K562 (cell line): ENCODE measurements at regions not wholly inside any gene's neighbourhood (a gene's known extent, or its start where the extent isn't known, plus 50 kb on each side); places are given as distances from the start of the nearest gene placed in this dataset.

Experiments
- ATF7 ChIP-seq: fragments of 450-650 bp; IDR thresholded peaks from 2 replicates; pipeline ENCODE4 v1.7.1; 2014; ENCODE audit warnings: mild to moderate bottlenecking, moderate library complexity
- DPF2 ChIP-seq: fragments of 450-650 bp; IDR thresholded peaks from 2 replicates; pipeline ENCODE4 v1.6.1; 2016
- ELF1 ChIP-seq: fragments of 200-800 bp; sonication (Bioruptor generic); IDR thresholded peaks from 2 replicates; pipeline ENCODE4 v1.6.1; 2016; ENCODE audit warnings: missing genetic modification characterization, missing compliant biosample characterization
- HCFC1 ChIP-seq: IDR thresholded peaks from 2 replicates; pipeline ENCODE4 v1.6.1; 2012; ENCODE audit warnings: low read depth, low read length, improper control_type of control experiment
- HDGF ChIP-seq: fragments of 450-650 bp; IDR thresholded peaks from 2 replicates; pipeline ENCODE4 v1.6.1; 2016
- MAZ ChIP-seq, 2 experiments: fragments of 450-650 bp in 1 of 2; sonication (generic) in 1 of 2; formaldehyde crosslinking; IDR thresholded peaks in 1 of 2; conservative IDR thresholded peaks in 1 of 2; 2 replicates each; pipeline versions ENCODE4 v1.4.0 to v1.5.0; 2020; ENCODE audit warnings: mild to moderate bottlenecking in 1 of 2, missing genetic modification reagents in 1 of 2
- MECOM ChIP-seq: fragments of 250-450 bp; sonication (Bioruptor Pico); IDR thresholded peaks from 2 replicates; pipeline ENCODE4 v1.8.0; 2022; ENCODE audit warnings: inconsistent platforms
- NFE2L1 ChIP-seq: fragments of 450-650 bp; IDR thresholded peaks from 2 replicates; pipeline ENCODE4 v1.6.1; 2016; ENCODE audit warnings: missing genetic modification characterization, low read depth, mild to moderate bottlenecking, missing compliant biosample characterization, moderate library complexity, borderline replicate concordance
- POLR2B ChIP-seq: fragments of 450-650 bp; IDR thresholded peaks from 2 replicates; pipeline ENCODE4 v1.6.1; 2018; ENCODE audit warnings: low read depth; ENCODE audit not compliant: partially characterized antibody
- RAD21 ChIP-seq, 2 experiments: fragments of 250-450 bp in 1 of 2; fragments of 450-650 bp in 1 of 2; sonication (Bioruptor Pico) in 1 of 2; formaldehyde crosslinking in 1 of 2; IDR thresholded peaks in 1 of 2; conservative IDR thresholded peaks in 1 of 2; 2 replicates each; pipeline versions ENCODE4 v1.4.0 to v1.8.0; 2020 to 2022; ENCODE audit warnings: mild to moderate bottlenecking in 2 of 2, moderate library complexity in 1 of 2
- STAT5B ChIP-seq: fragments of 250-450 bp; sonication (Bioruptor Pico); IDR thresholded peaks from 2 replicates; pipeline ENCODE4 v1.8.0; 2021; ENCODE audit warnings: mild to moderate bottlenecking, inconsistent platforms
- TBL1XR1 ChIP-seq, 2 experiments: IDR thresholded peaks; 2 replicates each; pipeline ENCODE4 v1.6.1; 2012; ENCODE audit warnings: improper control_type of control experiment in 2 of 2, low read length in 2 of 2, mild to moderate bottlenecking in 1 of 2
- ZSCAN32 ChIP-seq: fragments of 450-650 bp; formaldehyde crosslinking; IDR thresholded peaks from 2 replicates; pipeline ENCODE4 v1.4.0; 2020; ENCODE audit warnings: mild to moderate bottlenecking, moderate library complexity
- ZZZ3 ChIP-seq: fragments of 450-650 bp; IDR thresholded peaks from 2 replicates; pipeline ENCODE4 v1.6.1; 2016; ENCODE audit warnings: antibody characterized with exemption, mild to moderate bottlenecking, moderate library complexity
- TF ChIP-seq, protein P1 (sequence below): IDR thresholded peaks from 2 replicates; pipeline ENCODE4 v1.6.1; 2011; ENCODE audit warnings: borderline replicate concordance, low read depth, mild to moderate bottlenecking, moderate library complexity, low read length; ENCODE audit not compliant: insufficient read depth, poor library complexity, severe bottlenecking
- TF ChIP-seq, protein P2 (sequence below): sonication (generic); formaldehyde crosslinking; IDR thresholded peaks from 2 replicates; pipeline ENCODE4 v1.8.1; 2023; ENCODE audit warnings: mild to moderate bottlenecking, missing genetic modification reagents, moderate library complexity
- TF ChIP-seq, protein P3 (sequence below), 2 experiments: fragments of 450-650 bp; IDR thresholded peaks; 2 replicates each; pipeline ENCODE4 v1.6.1; 2018; ENCODE audit warnings: mild to moderate bottlenecking in 2 of 2, low read depth in 1 of 2; ENCODE audit not compliant: partially characterized antibody in 2 of 2

DNA sequence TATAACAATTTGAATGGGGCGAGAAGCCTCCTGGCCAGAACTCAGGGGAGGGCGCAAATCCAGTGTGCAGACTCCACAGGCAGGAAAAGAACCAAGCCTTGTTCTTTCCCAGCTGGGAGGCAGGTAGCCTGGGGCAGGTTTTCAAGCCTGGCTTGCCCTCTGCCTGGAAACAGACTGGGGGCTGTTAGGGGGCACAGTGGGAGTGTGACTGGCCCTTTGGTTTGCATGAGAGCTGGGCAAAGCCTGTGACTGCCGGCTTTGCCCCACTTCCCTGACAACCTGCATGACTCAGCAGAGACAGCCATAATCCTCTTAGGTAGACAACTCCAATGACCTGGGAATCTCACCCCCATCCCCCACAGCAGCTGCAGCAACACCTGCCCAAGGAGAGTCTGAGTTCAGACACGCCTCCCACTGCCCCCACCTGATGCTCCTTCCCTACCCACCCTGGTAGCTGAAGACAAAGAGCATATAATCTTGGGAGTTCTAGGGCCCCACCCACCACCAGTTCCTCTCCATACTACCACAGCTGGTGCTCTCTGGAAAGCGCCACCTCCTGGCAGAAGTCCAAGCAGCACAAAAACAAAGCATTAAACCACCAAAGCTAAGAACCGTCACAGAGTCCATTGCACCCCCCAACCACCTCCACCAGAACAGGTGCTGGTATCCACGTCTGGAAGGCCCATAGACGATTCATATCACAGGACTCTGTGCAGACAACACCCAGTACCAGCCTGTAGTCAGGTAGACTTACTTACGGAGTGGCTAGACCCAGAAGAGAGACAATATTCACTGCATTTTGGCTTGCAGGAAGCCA is 402.5 kb downstream of the STK39 start (continued):
- TF ChIP-seq ZZZ3 (no peak), HDGF (peak; percentile 76; the same call in 1 of the 2 replicates), TBL1XR1 (IDR thresholded peaks at IDR 0.05; ENCODE audit: low read length in 2 of 2) (no peak), HCFC1 (no peak; the same call in 1 of the 2 replicates), RAD21 (CRISPR knock-in tag; conservative IDR thresholded peaks at IDR 0.05 in 1 of 2, IDR thresholded peaks at IDR 0.05 in 1 of 2) (peak in 1 of 2 experiments; percentile 41; a peak in 2 of 4 replicates), DPF2 (peak; percentile 44; the same call in 1 of the 2 replicates), NFE2L1 (tag) (peak; percentile 75), ATF7 (peak; percentile 26; the same call in 1 of the 2 replicates), POLR2B (no peak), ZSCAN32 (no peak), STAT5B (no peak), MECOM (CRISPR knock-in tag) (no peak), ELF1 (tag) (no peak), MAZ (CRISPR knock-in tag; conservative IDR thresholded peaks at IDR 0.05 in 1 of 2, IDR thresholded peaks at IDR 0.05 in 1 of 2) (peak in 1 of 2 experiments; percentile 48; a peak in 2 of 4 replicates)
- TF ChIP-seq, protein P1, sequence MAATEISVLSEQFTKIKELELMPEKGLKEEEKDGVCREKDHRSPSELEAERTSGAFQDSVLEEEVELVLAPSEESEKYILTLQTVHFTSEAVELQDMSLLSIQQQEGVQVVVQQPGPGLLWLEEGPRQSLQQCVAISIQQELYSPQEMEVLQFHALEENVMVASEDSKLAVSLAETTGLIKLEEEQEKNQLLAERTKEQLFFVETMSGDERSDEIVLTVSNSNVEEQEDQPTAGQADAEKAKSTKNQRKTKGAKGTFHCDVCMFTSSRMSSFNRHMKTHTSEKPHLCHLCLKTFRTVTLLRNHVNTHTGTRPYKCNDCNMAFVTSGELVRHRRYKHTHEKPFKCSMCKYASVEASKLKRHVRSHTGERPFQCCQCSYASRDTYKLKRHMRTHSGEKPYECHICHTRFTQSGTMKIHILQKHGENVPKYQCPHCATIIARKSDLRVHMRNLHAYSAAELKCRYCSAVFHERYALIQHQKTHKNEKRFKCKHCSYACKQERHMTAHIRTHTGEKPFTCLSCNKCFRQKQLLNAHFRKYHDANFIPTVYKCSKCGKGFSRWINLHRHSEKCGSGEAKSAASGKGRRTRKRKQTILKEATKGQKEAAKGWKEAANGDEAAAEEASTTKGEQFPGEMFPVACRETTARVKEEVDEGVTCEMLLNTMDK, result peak; percentile 18
- TF ChIP-seq, protein P2, sequence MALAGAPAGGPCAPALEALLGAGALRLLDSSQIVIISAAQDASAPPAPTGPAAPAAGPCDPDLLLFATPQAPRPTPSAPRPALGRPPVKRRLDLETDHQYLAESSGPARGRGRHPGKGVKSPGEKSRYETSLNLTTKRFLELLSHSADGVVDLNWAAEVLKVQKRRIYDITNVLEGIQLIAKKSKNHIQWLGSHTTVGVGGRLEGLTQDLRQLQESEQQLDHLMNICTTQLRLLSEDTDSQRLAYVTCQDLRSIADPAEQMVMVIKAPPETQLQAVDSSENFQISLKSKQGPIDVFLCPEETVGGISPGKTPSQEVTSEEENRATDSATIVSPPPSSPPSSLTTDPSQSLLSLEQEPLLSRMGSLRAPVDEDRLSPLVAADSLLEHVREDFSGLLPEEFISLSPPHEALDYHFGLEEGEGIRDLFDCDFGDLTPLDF (CRISPR knock-in tag), result no peak
- TF ChIP-seq, protein P3, sequence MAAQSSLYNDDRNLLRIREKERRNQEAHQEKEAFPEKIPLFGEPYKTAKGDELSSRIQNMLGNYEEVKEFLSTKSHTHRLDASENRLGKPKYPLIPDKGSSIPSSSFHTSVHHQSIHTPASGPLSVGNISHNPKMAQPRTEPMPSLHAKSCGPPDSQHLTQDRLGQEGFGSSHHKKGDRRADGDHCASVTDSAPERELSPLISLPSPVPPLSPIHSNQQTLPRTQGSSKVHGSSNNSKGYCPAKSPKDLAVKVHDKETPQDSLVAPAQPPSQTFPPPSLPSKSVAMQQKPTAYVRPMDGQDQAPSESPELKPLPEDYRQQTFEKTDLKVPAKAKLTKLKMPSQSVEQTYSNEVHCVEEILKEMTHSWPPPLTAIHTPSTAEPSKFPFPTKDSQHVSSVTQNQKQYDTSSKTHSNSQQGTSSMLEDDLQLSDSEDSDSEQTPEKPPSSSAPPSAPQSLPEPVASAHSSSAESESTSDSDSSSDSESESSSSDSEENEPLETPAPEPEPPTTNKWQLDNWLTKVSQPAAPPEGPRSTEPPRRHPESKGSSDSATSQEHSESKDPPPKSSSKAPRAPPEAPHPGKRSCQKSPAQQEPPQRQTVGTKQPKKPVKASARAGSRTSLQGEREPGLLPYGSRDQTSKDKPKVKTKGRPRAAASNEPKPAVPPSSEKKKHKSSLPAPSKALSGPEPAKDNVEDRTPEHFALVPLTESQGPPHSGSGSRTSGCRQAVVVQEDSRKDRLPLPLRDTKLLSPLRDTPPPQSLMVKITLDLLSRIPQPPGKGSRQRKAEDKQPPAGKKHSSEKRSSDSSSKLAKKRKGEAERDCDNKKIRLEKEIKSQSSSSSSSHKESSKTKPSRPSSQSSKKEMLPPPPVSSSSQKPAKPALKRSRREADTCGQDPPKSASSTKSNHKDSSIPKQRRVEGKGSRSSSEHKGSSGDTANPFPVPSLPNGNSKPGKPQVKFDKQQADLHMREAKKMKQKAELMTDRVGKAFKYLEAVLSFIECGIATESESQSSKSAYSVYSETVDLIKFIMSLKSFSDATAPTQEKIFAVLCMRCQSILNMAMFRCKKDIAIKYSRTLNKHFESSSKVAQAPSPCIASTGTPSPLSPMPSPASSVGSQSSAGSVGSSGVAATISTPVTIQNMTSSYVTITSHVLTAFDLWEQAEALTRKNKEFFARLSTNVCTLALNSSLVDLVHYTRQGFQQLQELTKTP (IDR thresholded peaks at IDR 0.05; ENCODE audit: low read depth in 1 of 2, partially characterized antibody in 2 of 2), result peak in 1 of 2 experiments; percentile 13
- TF ChIP-seq, all 486 proteins: peak for 30
